Progenitor cell of endocrine pancreas (in vitro differentiated cells): ENCODE measurements at regions not wholly inside any gene's neighbourhood (a gene's known extent, or its start where the extent isn't known, plus 50 kb on each side); places are given as distances from the start of the nearest gene placed in this dataset.

ENCODE experiments used
- DNase-seq: peaks from one replicate; pipeline ENCODE4 v3.0.0; 2021; ENCODE audit warnings: low spot score; ENCODE audit not compliant: unreplicated experiment
- H3K27ac Mint-ChIP-seq: 2 replicates; pipeline ENCODE4 v1.8.0; 2021; ENCODE audit warnings: mild to moderate bottlenecking, moderate library complexity, mixed read lengths
- H3K27me3 Mint-ChIP-seq: 2 replicates; pipeline ENCODE4 v1.8.0; 2021; ENCODE audit warnings: mixed read lengths
- H3K36me3 Mint-ChIP-seq: 2 replicates; pipeline ENCODE4 v1.8.0; 2022; ENCODE audit warnings: mixed read lengths; ENCODE audit not compliant: insufficient read depth
- H3K4me1 Mint-ChIP-seq: 2 replicates; pipeline ENCODE4 v1.8.0; 2021; ENCODE audit warnings: low read depth, mixed read lengths
- H3K4me3 Mint-ChIP-seq: 2 replicates; pipeline ENCODE4 v1.8.0; 2021; ENCODE audit warnings: low read depth, mild to moderate bottlenecking, moderate library complexity, mixed read lengths
- H3K9me3 Mint-ChIP-seq: 2 replicates; pipeline ENCODE4 v1.8.0; 2021; ENCODE audit warnings: low read depth, mixed read lengths
- CTCF ChIP-seq: fragments of 200-600 bp; sonication (generic); IDR thresholded peaks from one replicate; pipeline ENCODE4 v1.5.0; 2021; ENCODE audit warnings: antibody characterized with exemption, mild to moderate bottlenecking; ENCODE audit not compliant: unreplicated experiment

DNA sequence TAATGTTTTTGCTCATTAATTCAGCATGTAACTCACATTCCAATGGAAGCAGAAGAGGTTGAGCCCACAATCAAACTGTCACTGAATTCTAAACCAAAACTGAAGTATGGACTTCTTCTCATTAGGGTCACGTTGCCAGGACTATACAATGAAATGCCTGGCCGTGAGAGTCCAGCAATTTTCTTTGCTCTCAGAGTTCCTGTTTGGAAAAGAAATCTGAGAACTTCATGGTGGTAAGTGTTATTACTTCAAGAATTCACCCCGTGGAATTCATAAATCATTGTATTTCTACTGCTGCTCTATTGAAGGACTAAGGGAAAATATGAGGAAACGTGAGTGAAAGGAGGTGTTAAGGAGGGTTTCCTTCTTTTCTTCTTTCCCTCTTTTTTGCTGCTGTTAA, 441.8 kb upstream of the AKR1E2 start:
- H3K4me3 Mint-ChIP-seq: no peak overlapping the region
- H3K9me3 Mint-ChIP-seq: no peaks in the 10 kb centered on the region
- no peaks in the 10 kb centered on the region for H3K27me3 Mint-ChIP-seq
- H3K36me3 Mint-ChIP-seq: no peaks in the 10 kb centered on the region
- H3K4me1 Mint-ChIP-seq: no peaks in the 10 kb centered on the region
- no peak overlapping the region for H3K27ac Mint-ChIP-seq
- no peak for DNase-seq
- no peak for TF ChIP-seq CTCF

GRCh38 chr10:4383651-4384098, 442.3 kb upstream of the AKR1E2 start:
- no peak for DNase-seq
- no peak for TF ChIP-seq CTCF
- no peak overlapping the region for H3K4me3 Mint-ChIP-seq
- H3K27ac Mint-ChIP-seq: no peak overlapping the region
- H3K36me3 Mint-ChIP-seq: no peaks in the 10 kb centered on the region
- no peaks in the 10 kb centered on the region for H3K4me1 Mint-ChIP-seq
- no peaks in the 10 kb centered on the region for H3K9me3 Mint-ChIP-seq
- H3K27me3 Mint-ChIP-seq: no peaks in the 10 kb centered on the region

DNA sequence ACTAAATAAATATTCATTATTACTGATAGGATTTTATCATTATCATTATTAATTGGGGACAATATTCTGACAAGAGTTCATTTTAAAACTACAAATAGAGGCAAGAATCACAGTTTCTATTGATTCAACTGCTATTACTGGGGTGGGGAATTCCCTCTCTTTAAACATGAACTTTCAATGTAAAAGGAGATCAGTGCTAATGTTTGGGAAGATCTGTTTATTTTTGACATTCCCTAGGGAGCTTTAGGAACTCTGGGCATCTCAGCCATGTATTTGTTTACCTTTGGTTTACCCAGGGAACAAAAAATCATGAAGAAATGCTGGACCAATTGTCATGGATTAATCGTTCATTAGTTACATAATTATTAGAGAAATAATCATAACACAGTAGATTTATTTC, 443.2 kb upstream of the AKR1E2 start:
- Mint-ChIP-seq H3K27ac (no peak overlapping the region), H3K27me3 (no peaks in the 10 kb centered on the region), H3K4me1 (no peaks in the 10 kb centered on the region), H3K36me3 (no peaks in the 10 kb centered on the region), H3K9me3 (no peaks in the 10 kb centered on the region), H3K4me3 (no peak overlapping the region)
- TF ChIP-seq CTCF: no peak
- no peak for DNase-seq

DNA sequence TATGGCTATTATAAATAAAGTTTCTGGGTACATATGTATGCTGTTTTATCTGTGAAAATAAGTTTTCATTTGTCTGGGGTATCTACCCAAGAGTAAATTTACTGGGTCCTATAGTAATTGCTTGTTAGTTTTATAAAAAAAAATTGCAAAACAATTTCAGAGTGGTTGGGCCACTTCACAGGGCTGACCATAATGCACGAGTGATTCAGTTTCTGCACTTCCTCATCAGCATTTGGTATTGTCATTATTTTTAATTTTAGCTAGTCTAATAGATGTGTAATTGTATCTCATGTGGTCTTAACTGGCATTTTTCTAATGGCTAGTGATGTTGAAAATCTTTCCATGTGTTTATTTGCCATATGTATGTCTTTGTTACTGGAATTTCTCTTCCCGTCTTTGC, 452.4 kb upstream of the AKR1E2 start:
- DNase-seq: no peak
- H3K27me3 Mint-ChIP-seq: no peaks in the 10 kb centered on the region
- no peaks in the 10 kb centered on the region for H3K4me1 Mint-ChIP-seq
- no peak overlapping the region for H3K4me3 Mint-ChIP-seq
- no peak overlapping the region for H3K27ac Mint-ChIP-seq
- H3K9me3 Mint-ChIP-seq: no peaks in the 10 kb centered on the region
- TF ChIP-seq CTCF: no peak
- no peaks in the 10 kb centered on the region for H3K36me3 Mint-ChIP-seq

DNA sequence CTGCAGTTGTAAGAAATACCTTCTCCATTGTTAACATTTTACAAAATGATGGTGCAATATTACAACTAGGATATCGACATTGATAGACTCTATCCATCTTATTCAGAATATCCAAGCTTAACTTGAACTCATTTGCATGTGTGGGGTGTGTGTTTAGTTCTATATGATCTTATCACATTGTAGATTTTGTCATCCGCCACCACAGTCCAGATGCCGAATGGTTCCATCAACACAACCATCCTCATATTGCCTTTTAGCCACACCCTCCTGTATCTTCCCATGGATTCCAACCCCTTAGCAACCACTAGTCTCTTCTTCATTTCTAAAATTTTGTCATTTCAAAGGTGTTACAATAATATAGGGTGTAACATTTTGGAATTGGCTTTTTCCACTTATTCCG, 452.9 kb upstream of the AKR1E2 start:
- H3K9me3 Mint-ChIP-seq: no peaks in the 10 kb centered on the region
- DNase-seq: no peak
- H3K27ac Mint-ChIP-seq: no peak overlapping the region
- no peaks in the 10 kb centered on the region for H3K27me3 Mint-ChIP-seq
- H3K36me3 Mint-ChIP-seq: no peaks in the 10 kb centered on the region
- no peaks in the 10 kb centered on the region for H3K4me1 Mint-ChIP-seq
- TF ChIP-seq CTCF: no peak
- no peak overlapping the region for H3K4me3 Mint-ChIP-seq
